GM12878 (cell line): ENCODE measurements at regions not wholly inside any gene's neighbourhood (a gene's known extent, or its start where the extent isn't known, plus 50 kb on each side); places are given as distances from the start of the nearest gene placed in this dataset.

ENCODE experiments used
- ATAC-seq: fragments of 200-7000 bp; cut with Tn5 transposase; 3 replicates; pipeline ENCODE4 v1.9.1; 2020; ENCODE audit warnings: mild to moderate bottlenecking, moderate library complexity
- BruUV-seq: library from RNA; stranded (reverse); fragments of 400-500 nt; replicated peaks from 2 replicates; lab custom pipeline; 2021; lab: Mats Ljungman, UMichigan
- CTCF ChIA-PET: fragments of 300-600 bp; sonication (Branson Sonifier 250); formaldehyde crosslinking; extraction: SDS; loops from one replicate; lab custom pipeline; 2021; ENCODE audit warnings: inconsistent platforms; lab: Yijun Ruan, JAX
- POLR2A ChIA-PET: fragments of 350-600 bp; formaldehyde crosslinking; extraction: SDS; loops from one replicate; lab custom pipeline; 2021; ENCODE audit warnings: inconsistent platforms; lab: Charles Lee
- RAD21 ChIA-PET: fragments of 300-600 bp; sonication (Branson Sonifier 250); formaldehyde crosslinking; loops from one replicate; lab custom pipeline; 2023; ENCODE audit warnings: antibody characterized with exemption; ENCODE audit not compliant: unreplicated experiment; lab: Charles Lee
- SMC1A ChIA-PET: fragments of 300-600 bp; sonication (Branson Sonifier 250); formaldehyde crosslinking; loops from one replicate; lab custom pipeline; 2023; ENCODE audit not compliant: unreplicated experiment, uncharacterized antibody; lab: Charles Lee
- DNase-seq: peaks from one replicate; pipeline ENCODE4 v3.0.0-alpha.2; 2011; ENCODE audit warnings: low read depth, low spot score
- FAIRE-seq: peaks from 3 replicates; lab custom pipeline; 2011; peaks lifted over from hg19 to GRCh38; lab: Jason Lieb, UNC
- H2AFZ ChIP-seq: 2 replicates; pipeline ENCODE4 v1.6.0; 2011; ENCODE audit warnings: low read depth, low read length, control low read depth; ENCODE audit not compliant: control insufficient read depth
- H3K27ac ChIP-seq: 2 replicates; pipeline ENCODE4 v1.5.1; 2011; ENCODE audit warnings: control low read depth; ENCODE audit not compliant: control insufficient read depth, insufficient read depth
- H3K27me3 ChIP-seq, 2 experiments: replicated peaks in 1 of 2; 2 replicates each; pipeline versions ENCODE4 v1.6.0 to v1.6.1; 2011; ENCODE audit warnings: low read length in 1 of 2; ENCODE audit not compliant: control insufficient read depth in 2 of 2, insufficient read depth in 2 of 2
- H3K36me3 ChIP-seq, 2 experiments: 2 replicates each; pipeline ENCODE4 v1.5.1; 2011; ENCODE audit warnings: low read length in 1 of 2; ENCODE audit not compliant: control insufficient read depth in 2 of 2, insufficient read depth in 2 of 2
- H3K4me1 ChIP-seq: 2 replicates; pipeline ENCODE4 v1.6.1; 2011; ENCODE audit warnings: mild to moderate bottlenecking, low read length, moderate library complexity, mixed read lengths; ENCODE audit not compliant: control insufficient read depth, insufficient read depth
- H3K4me2 ChIP-seq: 2 replicates; pipeline ENCODE4 v1.6.0; 2011; ENCODE audit warnings: control low read depth; ENCODE audit not compliant: control insufficient read depth, insufficient read depth
- H3K4me3 ChIP-seq: fragments of 200-600 bp; sonication (generic); 2 replicates; pipeline ENCODE4 v1.5.1; 2016
- H3K79me2 ChIP-seq: 2 replicates; pipeline ENCODE4 v1.6.0; 2011; ENCODE audit warnings: low read length; ENCODE audit not compliant: control insufficient read depth, insufficient read depth
- H3K9ac ChIP-seq: 2 replicates; pipeline ENCODE4 v1.8.0; 2011; ENCODE audit warnings: low read length, control low read depth, mixed read lengths; ENCODE audit not compliant: control insufficient read depth, insufficient read depth
- H3K9me3 ChIP-seq: replicated peaks from 3 replicates; pipeline ENCODE4 v1.5.1; 2011; ENCODE audit warnings: mild to moderate bottlenecking, low read length; ENCODE audit not compliant: control insufficient read depth, insufficient read depth
- H4K20me1 ChIP-seq: 2 replicates; pipeline ENCODE4 v1.6.0; 2011; ENCODE audit not compliant: control insufficient read depth, insufficient read depth
- EED ChIP-seq: sonication (generic); IDR thresholded peaks from 2 replicates; pipeline ENCODE4 v1.6.1; 2016; ENCODE audit warnings: antibody characterized with exemption, low read depth
- EP300 ChIP-seq, 2 experiments: fragments of 150-350 bp in 1 of 2; IDR thresholded peaks; 2 replicates each; pipeline ENCODE4 v1.6.1; 2011 to 2012; ENCODE audit warnings: low read depth in 2 of 2, low read length in 2 of 2, borderline replicate concordance in 1 of 2, improper control_type of control experiment in 1 of 2, inconsistent platforms in 1 of 2; ENCODE audit not compliant: control insufficient read depth in 1 of 2
- ESRRA ChIP-seq: IDR thresholded peaks from 2 replicates; pipeline ENCODE4 v1.6.1; 2012; ENCODE audit warnings: mild to moderate bottlenecking, low read length, improper control_type of control experiment
- FOS ChIP-seq: IDR thresholded peaks from 3 replicates; pipeline ENCODE4 v1.6.1; 2011; ENCODE audit warnings: borderline replicate concordance; ENCODE audit not compliant: insufficient read length; ENCODE audit errors: extremely low read depth
- HDAC6 ChIP-seq: fragments of 200-600 bp; sonication (generic); IDR thresholded peaks from one replicate; pipeline ENCODE4 v1.8.0; 2017; ENCODE audit warnings: antibody characterized with exemption; ENCODE audit not compliant: unreplicated experiment
- MTA2 ChIP-seq: fragments of 450-650 bp; IDR thresholded peaks from 2 replicates; pipeline ENCODE4 v1.6.1; 2016; ENCODE audit warnings: low read depth, mild to moderate bottlenecking, moderate library complexity
- MYB ChIP-seq: fragments of 150-350 bp; IDR thresholded peaks from 2 replicates; pipeline ENCODE4 v1.6.1; 2014; ENCODE audit warnings: mild to moderate bottlenecking, low read depth, low read length, borderline replicate concordance
- NR2C2 ChIP-seq: IDR thresholded peaks from 2 replicates; pipeline ENCODE4 v1.6.1; 2011; ENCODE audit warnings: borderline replicate concordance, low read depth; ENCODE audit not compliant: control insufficient read depth, insufficient read length
- RAD51 ChIP-seq: fragments of 450-650 bp; IDR thresholded peaks from 2 replicates; pipeline ENCODE4 v1.6.1; 2016; ENCODE audit warnings: moderate library complexity, mild to moderate bottlenecking, inconsistent platforms
- SIX5 ChIP-seq: IDR thresholded peaks from 2 replicates; pipeline ENCODE4 v1.6.1; 2011; ENCODE audit warnings: mild to moderate bottlenecking, low read depth, low read length, moderate library complexity; ENCODE audit not compliant: severe bottlenecking
- SMARCA5 ChIP-seq: fragments of 450-650 bp; IDR thresholded peaks from 2 replicates; pipeline ENCODE4 v1.6.1; 2017; ENCODE audit warnings: mild to moderate bottlenecking
- SP1 ChIP-seq: IDR thresholded peaks from one replicate; pipeline ENCODE4 v1.6.1; 2011; ENCODE audit warnings: low read depth, low read length
- SREBF1 ChIP-seq: IDR thresholded peaks from 2 replicates; pipeline ENCODE4 v1.6.1; 2012; ENCODE audit warnings: mild to moderate bottlenecking, low read length
- TCF12 ChIP-seq: IDR thresholded peaks from 2 replicates; pipeline ENCODE4 v1.6.1; 2011; ENCODE audit warnings: low read depth, mild to moderate bottlenecking, low read length
- ZNF274 ChIP-seq: IDR thresholded peaks from one replicate; pipeline ENCODE4 v1.8.0; 2011; ENCODE audit not compliant: insufficient read length, insufficient read depth
- ZNF622 ChIP-seq: fragments of 450-650 bp; IDR thresholded peaks from 2 replicates; pipeline ENCODE4 v1.6.1; 2017; ENCODE audit warnings: mild to moderate bottlenecking, inconsistent platforms
- WGBS: methylation state at CpG from one replicate; pipeline ENCODE4 v1.1.6; 2016; ENCODE audit warnings: low lambda C conversion rate; ENCODE audit not compliant: insufficient replicate concordance, insufficient coverage; ENCODE audit errors: missing lambda C conversion rate; 5-methylcytosine and 5-hydroxymethylcytosine counted together
- in situ Hi-C: fragments of 300-500 bp; cut with MboI; formaldehyde crosslinking; loops from 9 replicates; pipeline ENCODE4 v1.14.3; 2018; ENCODE audit warnings: mixed read lengths
- intact Hi-C: fragments of 100-400 bp; cut with micrococcal nuclease; formaldehyde crosslinking; loops from one replicate; pipeline ENCODE4 v1.14.2; 2022; ENCODE audit not compliant: unreplicated experiment
- TF ChIP-seq, protein P1 (sequence below): fragments of 150-350 bp; IDR thresholded peaks from 2 replicates; pipeline ENCODE4 v1.6.1; 2014; ENCODE audit warnings: mild to moderate bottlenecking, low read depth, low read length
- TF ChIP-seq, protein P2 (sequence below): IDR thresholded peaks from 2 replicates; pipeline ENCODE4 v1.6.1; 2011; ENCODE audit warnings: mild to moderate bottlenecking, low read depth, low read length, moderate library complexity; ENCODE audit not compliant: insufficient replicate concordance
- TF ChIP-seq, protein P3 (sequence below): IDR thresholded peaks from 2 replicates; pipeline ENCODE4 v1.6.1; 2012; ENCODE audit warnings: low read depth, low read length, improper control_type of control experiment
- TF ChIP-seq, protein P4 (sequence below): IDR thresholded peaks from 2 replicates; pipeline ENCODE4 v1.6.1; 2011; ENCODE audit warnings: borderline replicate concordance, low read depth, mild to moderate bottlenecking, moderate library complexity, low read length; ENCODE audit not compliant: insufficient read depth, poor library complexity, severe bottlenecking

DNA sequence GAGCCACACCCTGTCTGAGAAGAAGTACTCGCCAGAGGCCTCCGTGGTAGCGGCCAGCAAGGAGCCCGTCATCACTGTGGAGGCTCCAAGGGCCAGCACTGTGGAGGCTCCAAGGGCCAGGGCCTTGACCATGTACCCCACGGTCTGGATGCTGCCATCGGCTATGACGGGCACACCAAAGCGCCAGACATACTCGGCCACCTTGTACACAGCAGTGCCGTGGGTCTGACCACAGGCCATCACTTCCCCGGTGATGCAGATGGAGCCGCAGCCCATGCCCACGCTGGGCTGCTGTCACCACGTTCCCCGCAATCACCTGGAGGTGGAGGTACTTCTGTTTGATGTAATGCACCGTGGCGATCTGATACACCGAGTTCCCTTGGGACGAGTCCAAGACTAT, 377.7 kb upstream of the MAOA start:
- RAD21 ChIA-PET: no interaction called here

More for the DNA sequence above, 377.7 kb upstream of the MAOA start:
- H3K4me1 ChIP-seq: no peaks in the 10 kb centered on the region
- CTCF ChIA-PET: no interaction called here
- TF ChIP-seq SMARCA5: no peak
- TF ChIP-seq MTA2: no peak
- TF ChIP-seq, protein P1, sequence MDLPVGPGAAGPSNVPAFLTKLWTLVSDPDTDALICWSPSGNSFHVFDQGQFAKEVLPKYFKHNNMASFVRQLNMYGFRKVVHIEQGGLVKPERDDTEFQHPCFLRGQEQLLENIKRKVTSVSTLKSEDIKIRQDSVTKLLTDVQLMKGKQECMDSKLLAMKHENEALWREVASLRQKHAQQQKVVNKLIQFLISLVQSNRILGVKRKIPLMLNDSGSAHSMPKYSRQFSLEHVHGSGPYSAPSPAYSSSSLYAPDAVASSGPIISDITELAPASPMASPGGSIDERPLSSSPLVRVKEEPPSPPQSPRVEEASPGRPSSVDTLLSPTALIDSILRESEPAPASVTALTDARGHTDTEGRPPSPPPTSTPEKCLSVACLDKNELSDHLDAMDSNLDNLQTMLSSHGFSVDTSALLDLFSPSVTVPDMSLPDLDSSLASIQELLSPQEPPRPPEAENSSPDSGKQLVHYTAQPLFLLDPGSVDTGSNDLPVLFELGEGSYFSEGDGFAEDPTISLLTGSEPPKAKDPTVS: no peak
- no peak for TF ChIP-seq EED
- TF ChIP-seq ZNF622: no peak
- TF ChIP-seq EP300 (IDR thresholded peaks at IDR 0.05; ENCODE audit: borderline replicate concordance in 1 of 2, control insufficient read depth in 1 of 2, low read depth in 2 of 2, low read length in 2 of 2): no peak
- no peak for TF ChIP-seq RAD51
- no peak for TF ChIP-seq SP1
- TF ChIP-seq SREBF1: no peak
- TF ChIP-seq, protein P2, sequence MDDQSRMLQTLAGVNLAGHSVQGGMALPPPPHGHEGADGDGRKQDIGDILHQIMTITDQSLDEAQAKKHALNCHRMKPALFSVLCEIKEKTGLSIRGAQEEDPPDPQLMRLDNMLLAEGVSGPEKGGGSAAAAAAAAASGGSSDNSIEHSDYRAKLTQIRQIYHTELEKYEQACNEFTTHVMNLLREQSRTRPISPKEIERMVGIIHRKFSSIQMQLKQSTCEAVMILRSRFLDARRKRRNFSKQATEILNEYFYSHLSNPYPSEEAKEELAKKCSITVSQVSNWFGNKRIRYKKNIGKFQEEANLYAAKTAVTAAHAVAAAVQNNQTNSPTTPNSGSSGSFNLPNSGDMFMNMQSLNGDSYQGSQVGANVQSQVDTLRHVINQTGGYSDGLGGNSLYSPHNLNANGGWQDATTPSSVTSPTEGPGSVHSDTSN: no peak
- no peak for TF ChIP-seq ESRRA
- TF ChIP-seq NR2C2: no peak
- no peak for TF ChIP-seq HDAC6
- no peak for TF ChIP-seq SIX5
- TF ChIP-seq, protein P3, sequence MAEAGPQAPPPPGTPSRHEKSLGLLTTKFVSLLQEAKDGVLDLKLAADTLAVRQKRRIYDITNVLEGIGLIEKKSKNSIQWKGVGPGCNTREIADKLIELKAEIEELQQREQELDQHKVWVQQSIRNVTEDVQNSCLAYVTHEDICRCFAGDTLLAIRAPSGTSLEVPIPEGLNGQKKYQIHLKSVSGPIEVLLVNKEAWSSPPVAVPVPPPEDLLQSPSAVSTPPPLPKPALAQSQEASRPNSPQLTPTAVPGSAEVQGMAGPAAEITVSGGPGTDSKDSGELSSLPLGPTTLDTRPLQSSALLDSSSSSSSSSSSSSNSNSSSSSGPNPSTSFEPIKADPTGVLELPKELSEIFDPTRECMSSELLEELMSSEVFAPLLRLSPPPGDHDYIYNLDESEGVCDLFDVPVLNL: no peak
- TF ChIP-seq MYB: no peak
- no peak for TF ChIP-seq FOS
- TF ChIP-seq, protein P4, sequence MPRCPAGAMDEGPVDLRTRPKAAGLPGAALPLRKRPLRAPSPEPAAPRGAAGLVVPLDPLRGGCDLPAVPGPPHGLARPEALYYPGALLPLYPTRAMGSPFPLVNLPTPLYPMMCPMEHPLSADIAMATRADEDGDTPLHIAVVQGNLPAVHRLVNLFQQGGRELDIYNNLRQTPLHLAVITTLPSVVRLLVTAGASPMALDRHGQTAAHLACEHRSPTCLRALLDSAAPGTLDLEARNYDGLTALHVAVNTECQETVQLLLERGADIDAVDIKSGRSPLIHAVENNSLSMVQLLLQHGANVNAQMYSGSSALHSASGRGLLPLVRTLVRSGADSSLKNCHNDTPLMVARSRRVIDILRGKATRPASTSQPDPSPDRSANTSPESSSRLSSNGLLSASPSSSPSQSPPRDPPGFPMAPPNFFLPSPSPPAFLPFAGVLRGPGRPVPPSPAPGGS: no peak
- TF ChIP-seq TCF12: no peak
- TF ChIP-seq ZNF274: no peak
- TF ChIP-seq, all 136 proteins: peak for 0
- SMC1A ChIA-PET: no interaction called here
- Histone ChIP-seq H3K27ac (no peak overlapping the region), H3K79me2 (no peaks in the 10 kb centered on the region), H3K4me2 (no peak overlapping the region), H3K36me3 (no peaks in the 10 kb centered on the region), H3K9ac (no peak overlapping the region), H3K9me3 (no peaks in the 10 kb centered on the region; the same call in 1 of the 3 replicates), H3K27me3 (no peaks in the 10 kb centered on the region), H3K4me3 (no peak overlapping the region), H4K20me1 (no peaks in the 10 kb centered on the region), H2AFZ (no peak overlapping the region)
- ATAC-seq: no peak
- POLR2A ChIA-PET: no interaction called here
- DNase-seq: no peak
- intact Hi-C loops: no loop called here
- no peak for FAIRE-seq
- in situ Hi-C loops: no loop called here
- no TSS peak for BruUV-seq
- WGBS: 75% methylated on average over 17 of the region's 19 CpGs
